ENCODE measurements at regions not wholly inside any gene's neighbourhood (a gene's known extent, or its start where the extent isn't known, plus 50 kb on each side); places are given as distances from the start of the nearest gene placed in this dataset.

GRCh38 chr20:41716436-41716835, 98.3 kb upstream of the CHD6 start:
- no CpG with 5 or more reads among the region's 3 CpGs for WGBS, 2 experiments (ENCODE audit: extremely low coverage in 2 of 2, insufficient read length in 1 of 2)
- Histone ChIP-seq H3K9me1 (ENCODE audit: insufficient read depth, low read length) (no peaks in the 10 kb centered on the region), H4K5ac (ENCODE audit: low read depth, low read length) (no peak overlapping the region), H3K23ac (ENCODE audit: low read depth, low read length) (no peak overlapping the region), H3K27me3 (ENCODE audit: control insufficient read depth, insufficient read depth, low read length) (no peaks in the 10 kb centered on the region), H3K56ac (ENCODE audit: extremely low read depth, insufficient read depth, low read length) (no peak overlapping the region), H4K20me1 (ENCODE audit: insufficient read depth, low read length) (no peaks in the 10 kb centered on the region), H2AK5ac (ENCODE audit: low read depth, low read length) (no peak overlapping the region), H2BK20ac (ENCODE audit: low read depth, low read length) (no peak overlapping the region), H4K91ac (ENCODE audit: insufficient read depth, low read depth, low read length) (no peak overlapping the region), H4K8ac (ENCODE audit: low read depth in 2 of 2, low read length in 2 of 2) (no peak overlapping the region), H3K18ac (ENCODE audit: low read depth, low read length) (no peak overlapping the region), H3K36me3 (ENCODE audit: control insufficient read depth, insufficient read depth, low read length) (no peaks in the 10 kb centered on the region), H3K9me3 (ENCODE audit: control insufficient read depth, insufficient read depth, low read length) (no peaks in the 10 kb centered on the region), H2BK5ac (ENCODE audit: low read depth, low read length, poor library complexity, severe bottlenecking) (no peak overlapping the region), H3K27ac (ENCODE audit: insufficient read depth, low read length) (no peak overlapping the region), H3K9ac (ENCODE audit: low read depth, low read length) (no peak overlapping the region), H2BK15ac (ENCODE audit: low read depth, low read length) (no peak overlapping the region), H3K4ac (ENCODE audit: low read depth, low read length) (no peak overlapping the region), H3K4me1 (ENCODE audit: control insufficient read depth, insufficient read depth, low read length) (no peaks in the 10 kb centered on the region), H2AK9ac (replicated peaks; ENCODE audit: low read depth, low read length, poor library complexity) (no peak overlapping the region), H2BK120ac (ENCODE audit: low read depth, low read length) (no peak overlapping the region), H2AFZ (replicated peaks; ENCODE audit: low read length, poor library complexity) (no peak overlapping the region), H3K4me3 (ENCODE audit: insufficient read depth, low read depth, low read length) (no peak overlapping the region), H3K79me1 (ENCODE audit: low read depth in 1 of 2, low read length in 2 of 2) (no peaks in the 10 kb centered on the region), H3K4me2 (ENCODE audit: low read depth, low read length) (no peak overlapping the region), H3K14ac (replicated peaks; ENCODE audit: low read depth, low read length) (no peak overlapping the region)
- POLR2A ChIA-PET (ENCODE audit: unreplicated experiment): no interaction called here
- TF ChIP-seq, protein P1, sequence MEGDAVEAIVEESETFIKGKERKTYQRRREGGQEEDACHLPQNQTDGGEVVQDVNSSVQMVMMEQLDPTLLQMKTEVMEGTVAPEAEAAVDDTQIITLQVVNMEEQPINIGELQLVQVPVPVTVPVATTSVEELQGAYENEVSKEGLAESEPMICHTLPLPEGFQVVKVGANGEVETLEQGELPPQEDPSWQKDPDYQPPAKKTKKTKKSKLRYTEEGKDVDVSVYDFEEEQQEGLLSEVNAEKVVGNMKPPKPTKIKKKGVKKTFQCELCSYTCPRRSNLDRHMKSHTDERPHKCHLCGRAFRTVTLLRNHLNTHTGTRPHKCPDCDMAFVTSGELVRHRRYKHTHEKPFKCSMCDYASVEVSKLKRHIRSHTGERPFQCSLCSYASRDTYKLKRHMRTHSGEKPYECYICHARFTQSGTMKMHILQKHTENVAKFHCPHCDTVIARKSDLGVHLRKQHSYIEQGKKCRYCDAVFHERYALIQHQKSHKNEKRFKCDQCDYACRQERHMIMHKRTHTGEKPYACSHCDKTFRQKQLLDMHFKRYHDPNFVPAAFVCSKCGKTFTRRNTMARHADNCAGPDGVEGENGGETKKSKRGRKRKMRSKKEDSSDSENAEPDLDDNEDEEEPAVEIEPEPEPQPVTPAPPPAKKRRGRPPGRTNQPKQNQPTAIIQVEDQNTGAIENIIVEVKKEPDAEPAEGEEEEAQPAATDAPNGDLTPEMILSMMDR (conservative IDR thresholded peaks at IDR 0.05; ENCODE audit: low read depth, low read length): no peak
- no peak for TF ChIP-seq MXI1 (IDR thresholded peaks at IDR 0.05; ENCODE audit: borderline replicate concordance, low read depth, low read length)
- TF ChIP-seq, protein P2, sequence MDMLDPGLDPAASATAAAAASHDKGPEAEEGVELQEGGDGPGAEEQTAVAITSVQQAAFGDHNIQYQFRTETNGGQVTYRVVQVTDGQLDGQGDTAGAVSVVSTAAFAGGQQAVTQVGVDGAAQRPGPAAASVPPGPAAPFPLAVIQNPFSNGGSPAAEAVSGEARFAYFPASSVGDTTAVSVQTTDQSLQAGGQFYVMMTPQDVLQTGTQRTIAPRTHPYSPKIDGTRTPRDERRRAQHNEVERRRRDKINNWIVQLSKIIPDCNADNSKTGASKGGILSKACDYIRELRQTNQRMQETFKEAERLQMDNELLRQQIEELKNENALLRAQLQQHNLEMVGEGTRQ (IDR thresholded peaks at IDR 0.05; ENCODE audit: low read depth, low read length): no peak
- no peak for TF ChIP-seq ELK1 (IDR thresholded peaks at IDR 0.05; ENCODE audit: borderline replicate concordance, low read depth, low read length)
- no peak for TF ChIP-seq RFX5 (IDR thresholded peaks at IDR 0.05; ENCODE audit: low read depth, low read length)
- TF ChIP-seq CEBPB (IDR thresholded peaks at IDR 0.05; ENCODE audit: low read depth, low read length): no peak
- no peak for TF ChIP-seq POLR2A (IDR thresholded peaks at IDR 0.05; ENCODE audit: low read depth, low read length)
- no peak for TF ChIP-seq FOS (IDR thresholded peaks at IDR 0.05; ENCODE audit: low read depth, low read length)
- no peak for TF ChIP-seq BHLHE40 (IDR thresholded peaks at IDR 0.05; ENCODE audit: low read depth, low read length)
- no peak for TF ChIP-seq RCOR1 (IDR thresholded peaks at IDR 0.05; ENCODE audit: insufficient replicate concordance, low read length)
- TF ChIP-seq MAZ (IDR thresholded peaks at IDR 0.05; ENCODE audit: borderline replicate concordance, low read depth, low read length): no peak
- no peak for TF ChIP-seq MAFK (IDR thresholded peaks at IDR 0.05; ENCODE audit: low read depth, low read length)
- TF ChIP-seq SMC3 (IDR thresholded peaks at IDR 0.05; ENCODE audit: low read depth, low read length): no peak
- no peak for TF ChIP-seq CHD1 (IDR thresholded peaks at IDR 0.05; ENCODE audit: low read depth, low read length)
- TF ChIP-seq RAD21 (IDR thresholded peaks at IDR 0.05; ENCODE audit: low read length): no peak
- TF ChIP-seq NFE2L2 (IDR thresholded peaks at IDR 0.05; ENCODE audit: low read depth, low read length): no peak
- in situ Hi-C loops (cut with MboI; ENCODE audit: low sequenced_read_pairs) (no loop called here), intact Hi-C loops (cut with micrococcal nuclease) (no loop called here), dilution Hi-C loops (cut with HindIII; ENCODE audit: low sequenced_read_pairs, unreplicated experiment) (no loop called here)
- CTCF ChIA-PET: no interaction called here
- BruUV-seq (replicated peaks): no TSS peak
- ATAC-seq (ENCODE audit: low read depth) (peak; percentile 42; the same call in 1 of the 2 replicates), DNase-seq (peak; percentile 61)
